Mesenchymal stem cell (in vitro differentiated cells and primary cell): ENCODE measurements at regions not wholly inside any gene's neighbourhood (a gene's known extent, or its start where the extent isn't known, plus 50 kb on each side); places are given as distances from the start of the nearest gene placed in this dataset.

Source experiments
- DNase-seq: peaks from one replicate; pipeline ENCODE4 v3.0.0-alpha.2; 2013
- H2AFZ ChIP-seq: one replicate; pipeline ENCODE4 v1.6.1; 2013; ENCODE audit warnings: low read depth, mild to moderate bottlenecking, control low read depth, inconsistent platforms, low read length, moderate library complexity
- H2AK5ac ChIP-seq: 2 replicates; pipeline ENCODE4 v1.6.1; 2013; ENCODE audit warnings: low read length, moderate library complexity, mild to moderate bottlenecking, inconsistent platforms; ENCODE audit not compliant: severe bottlenecking
- H2BK120ac ChIP-seq: one replicate; pipeline ENCODE4 v1.6.1; 2013; ENCODE audit warnings: low read depth, mild to moderate bottlenecking, inconsistent platforms, low read length, moderate library complexity
- H2BK12ac ChIP-seq, 2 experiments: one replicate each; pipeline ENCODE4 v1.6.1; 2013; ENCODE audit warnings: inconsistent platforms in 2 of 2, low read length in 2 of 2, mild to moderate bottlenecking in 2 of 2, moderate library complexity in 2 of 2, control low read depth in 1 of 2
- H2BK15ac ChIP-seq: one replicate; pipeline ENCODE4 v1.6.1; 2013; ENCODE audit warnings: mild to moderate bottlenecking, low read depth, inconsistent platforms; ENCODE audit not compliant: poor library complexity, severe bottlenecking
- H2BK5ac ChIP-seq: 2 replicates; pipeline ENCODE4 v1.6.1; 2013; ENCODE audit warnings: low read depth, mild to moderate bottlenecking, low read length, control low read depth, inconsistent platforms; ENCODE audit not compliant: poor library complexity, severe bottlenecking
- H3K14ac ChIP-seq, 2 experiments: one replicate each; pipeline ENCODE4 v1.6.1; 2013; ENCODE audit warnings: inconsistent platforms in 2 of 2, low read length in 2 of 2, control low read depth in 1 of 2, mild to moderate bottlenecking in 1 of 2, moderate library complexity in 1 of 2
- H3K18ac ChIP-seq, 2 experiments: one replicate each; pipeline ENCODE4 v1.6.1; 2013; ENCODE audit warnings: inconsistent platforms in 2 of 2, low read length in 2 of 2, control low read depth in 1 of 2, low read depth in 1 of 2, mild to moderate bottlenecking in 1 of 2
- H3K23ac ChIP-seq, 2 experiments: one replicate each; pipeline ENCODE4 v1.6.1; 2013; ENCODE audit warnings: inconsistent platforms in 2 of 2, low read length in 2 of 2, mild to moderate bottlenecking in 2 of 2, moderate library complexity in 2 of 2, control low read depth in 1 of 2
- H3K27ac ChIP-seq: 2 replicates; pipeline ENCODE4 v1.5.1; 2013; ENCODE audit warnings: mild to moderate bottlenecking, moderate library complexity, low read length, control low read depth, inconsistent platforms; ENCODE audit not compliant: poor library complexity, severe bottlenecking
- H3K27me3 ChIP-seq, 2 experiments: 2 replicates each; pipeline versions ENCODE4 v1.6.1 to v1.7.0; 2013; ENCODE audit warnings: low read length in 2 of 2, mild to moderate bottlenecking in 2 of 2, moderate library complexity in 2 of 2, control low read depth in 1 of 2, inconsistent platforms in 1 of 2; ENCODE audit not compliant: control insufficient read depth in 1 of 2, insufficient read depth in 1 of 2
- H3K36me3 ChIP-seq, 2 experiments: 2 replicates each; pipeline versions ENCODE4 v1.6.1 to v1.7.0; 2013; ENCODE audit warnings: low read length in 2 of 2, control low read depth in 1 of 2, inconsistent platforms in 1 of 2, low read depth in 1 of 2, mild to moderate bottlenecking in 1 of 2; ENCODE audit not compliant: insufficient read depth in 2 of 2, control insufficient read depth in 1 of 2
- H3K4ac ChIP-seq, 2 experiments: one replicate each; pipeline ENCODE4 v1.6.1; 2013; ENCODE audit warnings: inconsistent platforms in 2 of 2, low read length in 2 of 2, mild to moderate bottlenecking in 2 of 2, moderate library complexity in 2 of 2, control low read depth in 1 of 2, low read depth in 1 of 2
- H3K4me1 ChIP-seq: 2 replicates; pipeline ENCODE4 v1.6.1; 2013; ENCODE audit warnings: low read depth, low read length, control low read depth; ENCODE audit not compliant: control insufficient read depth, insufficient read depth
- H3K4me2 ChIP-seq: 2 replicates; pipeline ENCODE4 v1.6.1; 2013; ENCODE audit warnings: low read length, mild to moderate bottlenecking, inconsistent platforms; ENCODE audit not compliant: poor library complexity, severe bottlenecking
- H3K4me3 ChIP-seq, 2 experiments: 2 replicates each; pipeline versions ENCODE4 v1.5.1 to v1.7.0; 2013; ENCODE audit warnings: low read length in 2 of 2, mild to moderate bottlenecking in 2 of 2, control low read depth in 1 of 2, low read depth in 1 of 2; ENCODE audit not compliant: insufficient read depth in 1 of 2
- H3K79me1 ChIP-seq: replicated peaks from 2 replicates; pipeline ENCODE4 v1.6.1; 2013; ENCODE audit warnings: mild to moderate bottlenecking, control low read depth, low read length, inconsistent platforms; ENCODE audit not compliant: poor library complexity, severe bottlenecking
- H3K9ac ChIP-seq: 2 replicates; pipeline ENCODE4 v1.7.0; 2013; ENCODE audit warnings: mild to moderate bottlenecking, low read length, moderate library complexity
- H3K9me3 ChIP-seq: 2 replicates; pipeline ENCODE4 v1.7.0; 2013; ENCODE audit warnings: mild to moderate bottlenecking, low read length; ENCODE audit not compliant: control insufficient read depth
- H4K8ac ChIP-seq: one replicate; pipeline ENCODE4 v1.6.1; 2013; ENCODE audit warnings: inconsistent platforms, mild to moderate bottlenecking, low read length, moderate library complexity
- H4K91ac ChIP-seq: one replicate; pipeline ENCODE4 v1.6.1; 2013; ENCODE audit warnings: mild to moderate bottlenecking, low read length, inconsistent platforms
- WGBS: methylation state at CpG from one replicate; pipeline ENCODE4 v1.1.7; 2013; ENCODE audit warnings: mixed read lengths; 5-methylcytosine and 5-hydroxymethylcytosine counted together

DNA sequence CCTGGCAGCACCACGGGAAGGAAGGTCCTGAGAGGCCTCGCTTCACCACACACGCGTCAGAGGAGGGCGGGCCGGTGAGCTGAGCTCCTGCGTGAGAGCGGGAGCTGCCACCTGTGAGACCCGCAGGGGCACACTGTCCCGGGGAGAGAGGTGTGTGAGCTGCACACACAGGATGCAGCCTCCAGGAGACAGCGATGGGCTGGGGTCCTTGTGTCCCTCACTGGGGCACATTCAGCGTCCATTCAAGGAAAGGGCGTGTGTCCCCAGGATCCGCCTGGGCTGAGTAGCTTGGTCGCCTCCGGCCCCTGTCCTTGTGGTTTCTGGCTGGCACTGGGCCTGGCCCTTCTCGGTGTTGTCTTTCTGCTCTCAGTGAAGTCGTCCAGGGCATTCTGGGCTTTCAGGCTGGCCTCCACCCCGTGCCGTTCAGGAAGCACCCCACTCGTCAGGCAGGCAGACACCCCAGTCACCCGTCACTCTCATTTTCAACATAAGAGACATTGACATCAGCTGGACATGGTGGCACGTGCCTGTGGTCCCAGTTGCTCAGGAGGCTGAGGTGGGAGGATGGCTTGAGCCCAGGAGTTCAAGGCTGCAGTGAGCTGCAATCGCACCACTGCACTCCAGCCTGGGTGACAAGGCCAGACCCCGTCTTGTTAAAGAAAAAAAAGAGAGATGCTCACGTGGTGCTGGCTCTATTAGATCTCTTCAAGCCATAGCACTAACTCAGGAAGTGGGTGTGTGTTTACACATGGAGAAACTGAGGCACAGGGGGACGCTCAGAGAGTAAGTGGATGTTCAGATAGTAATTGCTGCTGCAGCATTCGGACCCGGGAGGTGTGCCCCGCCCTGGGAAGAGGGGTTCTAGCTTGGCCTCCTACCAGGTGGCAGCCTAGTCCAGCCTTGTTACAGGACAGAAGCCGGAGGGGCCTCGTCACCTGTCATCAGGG is 1081.6 kb downstream of the BRD1 start:
- no peak overlapping the region for H2AFZ ChIP-seq
- H2BK12ac ChIP-seq, result no peak overlapping the region
- no peak for DNase-seq
- no peaks in the 10 kb centered on the region for H3K4me1 ChIP-seq
- no peak overlapping the region for H3K4me2 ChIP-seq
- H2BK15ac ChIP-seq, result no peak overlapping the region
- H3K14ac ChIP-seq, result no peak overlapping the region
- no peak overlapping the region for H3K4ac ChIP-seq
- no peaks in the 10 kb centered on the region for H3K27me3 ChIP-seq
- 79% methylated on average over 30 of the region's 32 CpGs for WGBS
- H4K8ac ChIP-seq, result no peak overlapping the region
- no peaks in the 10 kb centered on the region for H3K9me3 ChIP-seq
- no peak overlapping the region for H3K9ac ChIP-seq
- no peak overlapping the region for H3K18ac ChIP-seq
- no peaks in the 10 kb centered on the region for H3K36me3 ChIP-seq
- no peak overlapping the region for H4K91ac ChIP-seq
- no peak overlapping the region for H2BK5ac ChIP-seq
- no peak overlapping the region for H3K4me3 ChIP-seq
- H2AK5ac ChIP-seq, result no peak overlapping the region
- no peaks in the 10 kb centered on the region for H3K79me1 ChIP-seq
- H3K27ac ChIP-seq, result no peak overlapping the region
- no peak overlapping the region for H3K23ac ChIP-seq
- no peak overlapping the region for H2BK120ac ChIP-seq

- Histone ChIP-seq H3K4me1 (no peaks in the 10 kb centered on the region), H3K4me2 (no peak overlapping the region), H3K9ac (no peak overlapping the region), H2AFZ (no peak overlapping the region), H3K18ac (no peak overlapping the region), H3K79me1 (no peaks in the 10 kb centered on the region), H2BK5ac (no peak overlapping the region), H2BK15ac (no peak overlapping the region), H3K4ac (no peak overlapping the region), H3K36me3 (no peaks in the 10 kb centered on the region), H4K91ac (no peak overlapping the region), H3K27me3 (no peaks in the 10 kb centered on the region), H3K23ac (no peak overlapping the region), H2BK120ac (no peak overlapping the region), H2AK5ac (no peak overlapping the region), H3K27ac (no peak overlapping the region), H2BK12ac (no peak overlapping the region), H3K4me3 (no peak overlapping the region), H3K9me3 (no peaks in the 10 kb centered on the region), H4K8ac (no peak overlapping the region), H3K14ac (no peak overlapping the region)
- no peak for DNase-seq
- WGBS, result 88% methylated on average over 40 of the region's 40 CpGs
Observed at GRCh38 chr22:48744967-48745841, 1082.5 kb downstream of the BRD1 start.

GRCh38 chr22:48744283-48744641 is 1083.4 kb downstream of the BRD1 start:
- Histone ChIP-seq H3K4me2 (no peak overlapping the region), H4K91ac (no peak overlapping the region), H2AK5ac (no peak overlapping the region), H2BK15ac (no peak overlapping the region), H3K79me1 (no peaks in the 10 kb centered on the region), H3K9me3 (no peaks in the 10 kb centered on the region), H3K9ac (no peak overlapping the region), H3K4me3 (no peak overlapping the region), H3K14ac (no peak overlapping the region), H3K4ac (no peak overlapping the region), H3K18ac (no peak overlapping the region), H3K4me1 (no peaks in the 10 kb centered on the region), H4K8ac (no peak overlapping the region), H2BK5ac (no peak overlapping the region), H3K27me3 (no peaks in the 10 kb centered on the region), H2AFZ (no peak overlapping the region), H2BK120ac (no peak overlapping the region), H3K36me3 (no peaks in the 10 kb centered on the region), H2BK12ac (no peak overlapping the region), H3K23ac (no peak overlapping the region), H3K27ac (no peak overlapping the region)
- DNase-seq, result no peak
- WGBS, result 88% methylated on average over 11 of the region's 11 CpGs

GRCh38 chr22:48743601-48744282 is 1083.9 kb downstream of the BRD1 start:
- WGBS, result 89% methylated on average over 32 of the region's 32 CpGs

More at GRCh38 chr22:48743601-48744282, 1083.9 kb downstream of the BRD1 start:
- no peak overlapping the region for H3K27ac ChIP-seq
- H4K8ac ChIP-seq, result no peak overlapping the region
- no peaks in the 10 kb centered on the region for H3K79me1 ChIP-seq
- H3K4ac ChIP-seq, result no peak overlapping the region
- no peak overlapping the region for H2BK5ac ChIP-seq
- no peaks in the 10 kb centered on the region for H3K9me3 ChIP-seq
- no peak for DNase-seq
- H3K23ac ChIP-seq, result no peak overlapping the region
- H2AK5ac ChIP-seq, result no peak overlapping the region
- H2BK12ac ChIP-seq, result no peak overlapping the region
- no peaks in the 10 kb centered on the region for H3K4me1 ChIP-seq
- no peak overlapping the region for H4K91ac ChIP-seq
- no peaks in the 10 kb centered on the region for H3K36me3 ChIP-seq
- H3K18ac ChIP-seq, result no peak overlapping the region
- H3K27me3 ChIP-seq, result no peaks in the 10 kb centered on the region
- no peak overlapping the region for H2BK120ac ChIP-seq
- H3K9ac ChIP-seq, result no peak overlapping the region
- no peak overlapping the region for H2AFZ ChIP-seq
- no peak overlapping the region for H3K4me3 ChIP-seq
- no peak overlapping the region for H3K14ac ChIP-seq
- no peak overlapping the region for H2BK15ac ChIP-seq
- no peak overlapping the region for H3K4me2 ChIP-seq
